Right lobe of liver (tissue), 6 donors: ENCODE measurements at regions not wholly inside any gene's neighbourhood (a gene's known extent, or its start where the extent isn't known, plus 50 kb on each side); places are given as distances from the start of the nearest gene placed in this dataset.
A peak's percentile ranks its signal among the peaks of the same experiment; 100 is the strongest.

Experiments
- ATAC-seq, 4 donors: fragments of 200-7000 bp; cut with Tn5 transposase; one replicate each; pipeline ENCODE4 v1.9.1; 2020; ENCODE audit warnings: mild to moderate bottlenecking in 4 of 4, moderate library complexity in 4 of 4
- DNase-seq, 3 donors: peaks; one replicate each; pipeline ENCODE4 v3.0.0-alpha.2; 2020
- H3K27ac ChIP-seq, 3 donors: fragments of 200-600 bp; one replicate each; pipeline ENCODE4 v1.8.0; 2022
- H3K27me3 ChIP-seq, 2 donors: fragments of 200-600 bp; one replicate each; pipeline ENCODE4 v1.8.0; 2022
- H3K36me3 ChIP-seq, 4 donors: fragments of 200-600 bp; sonication (generic) in 1 of 4; one replicate each; pipeline versions ENCODE4 v1.5.1 to v1.8.0; 2017 to 2022; ENCODE audit warnings: control low read depth in 1 of 4
- H3K4me1 ChIP-seq, 4 donors: fragments of 200-600 bp; sonication (generic) in 1 of 4; one replicate each; pipeline versions ENCODE4 v1.5.1 to v1.8.0; 2017 to 2022; ENCODE audit warnings: control low read depth in 1 of 4
- H3K4me3 ChIP-seq, 3 donors: fragments of 200-600 bp; one replicate each; pipeline ENCODE4 v1.8.0; 2022
- H3K9me3 ChIP-seq, 4 donors: fragments of 200-600 bp; sonication (generic) in 1 of 4; one replicate each; pipeline versions ENCODE4 v1.5.1 to v1.8.0; 2017 to 2022; ENCODE audit warnings: control low read depth in 1 of 4
- POLR2A ChIP-seq: fragments of 450-650 bp; IDR thresholded peaks from one replicate; pipeline ENCODE4 v1.6.1; 2017; ENCODE audit warnings: antibody characterized with exemption, mild to moderate bottlenecking
- WGBS: methylation state at CpG from one replicate; pipeline ENCODE4 v1.1.6; 2018; ENCODE audit warnings: low coverage, low lambda C conversion rate; ENCODE audit not compliant: insufficient coverage; ENCODE audit errors: missing lambda C conversion rate; 5-methylcytosine and 5-hydroxymethylcytosine counted together
- intact Hi-C, 2 donors: fragments of 100-400 bp; cut with DNase I; formaldehyde crosslinking; loops; one replicate each; pipeline versions ENCODE4 v1.11.2 to v1.14.1; 2022
- TF ChIP-seq, protein P1 (sequence below), 4 donors: fragments of 200-600 bp in 3 of 4; fragments of 450-650 bp in 1 of 4; IDR thresholded peaks; one replicate each; pipeline versions ENCODE4 v1.5.1 to v1.8.0; 2016 to 2022; ENCODE audit warnings: antibody characterized with exemption in 4 of 4, mild to moderate bottlenecking in 2 of 4
- donor health status: DM: no; HTN: yes; CAD: no.
- donor health status: DM: no; HTN: no; CAD: no.
- donor health status: DM: no; HTN: no; CAD: no.
- donor health status: DM: no; HTN: yes; CAD: no.
- donor health status: DM: no; HTN: yes; CAD: no.

DNA sequence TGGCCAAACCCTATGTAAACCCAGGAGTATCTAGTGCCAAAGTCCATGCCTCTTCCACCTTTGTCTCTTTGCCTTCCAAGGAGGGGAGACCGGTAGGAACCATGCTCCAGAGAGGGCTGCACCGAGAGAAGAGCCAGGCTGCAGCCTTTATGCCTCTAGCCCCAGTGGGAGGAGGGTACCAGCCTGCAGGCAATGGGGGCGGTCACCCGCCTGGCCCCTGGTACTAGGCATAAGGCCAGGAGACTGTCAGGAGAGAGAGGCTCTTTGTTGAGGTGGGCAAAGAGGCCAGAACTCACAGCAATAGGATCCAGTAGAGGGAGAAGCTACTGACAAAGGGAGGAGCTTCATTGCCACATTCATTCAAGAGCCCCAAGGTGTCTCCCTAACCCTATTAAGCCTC, 146.6 kb upstream of the PDE1C start:
- H3K27me3 ChIP-seq: no peaks in the 10 kb centered on the region
- WGBS: 65% methylated on average over 3 of the region's 4 CpGs
- H3K4me1 ChIP-seq: no peaks in the 10 kb centered on the region
- no peak overlapping the region for H3K27ac ChIP-seq
- DNase-seq (no peak), ATAC-seq (peak in 1 of 4 donors; percentile 24)
- no peak overlapping the region for H3K4me3 ChIP-seq
- H3K36me3 ChIP-seq: no peaks in the 10 kb centered on the region
- no peaks in the 10 kb centered on the region for H3K9me3 ChIP-seq
- intact Hi-C loops: loop anchor here in 1 of 2 donors (10.0 kb wide), 1 partner anchor 258 kb away; no protein-coding TSS in a partner anchor
- TF ChIP-seq, protein P1, sequence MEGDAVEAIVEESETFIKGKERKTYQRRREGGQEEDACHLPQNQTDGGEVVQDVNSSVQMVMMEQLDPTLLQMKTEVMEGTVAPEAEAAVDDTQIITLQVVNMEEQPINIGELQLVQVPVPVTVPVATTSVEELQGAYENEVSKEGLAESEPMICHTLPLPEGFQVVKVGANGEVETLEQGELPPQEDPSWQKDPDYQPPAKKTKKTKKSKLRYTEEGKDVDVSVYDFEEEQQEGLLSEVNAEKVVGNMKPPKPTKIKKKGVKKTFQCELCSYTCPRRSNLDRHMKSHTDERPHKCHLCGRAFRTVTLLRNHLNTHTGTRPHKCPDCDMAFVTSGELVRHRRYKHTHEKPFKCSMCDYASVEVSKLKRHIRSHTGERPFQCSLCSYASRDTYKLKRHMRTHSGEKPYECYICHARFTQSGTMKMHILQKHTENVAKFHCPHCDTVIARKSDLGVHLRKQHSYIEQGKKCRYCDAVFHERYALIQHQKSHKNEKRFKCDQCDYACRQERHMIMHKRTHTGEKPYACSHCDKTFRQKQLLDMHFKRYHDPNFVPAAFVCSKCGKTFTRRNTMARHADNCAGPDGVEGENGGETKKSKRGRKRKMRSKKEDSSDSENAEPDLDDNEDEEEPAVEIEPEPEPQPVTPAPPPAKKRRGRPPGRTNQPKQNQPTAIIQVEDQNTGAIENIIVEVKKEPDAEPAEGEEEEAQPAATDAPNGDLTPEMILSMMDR (IDR thresholded peaks at IDR 0.05): no peak
- no peak for TF ChIP-seq POLR2A

DNA sequence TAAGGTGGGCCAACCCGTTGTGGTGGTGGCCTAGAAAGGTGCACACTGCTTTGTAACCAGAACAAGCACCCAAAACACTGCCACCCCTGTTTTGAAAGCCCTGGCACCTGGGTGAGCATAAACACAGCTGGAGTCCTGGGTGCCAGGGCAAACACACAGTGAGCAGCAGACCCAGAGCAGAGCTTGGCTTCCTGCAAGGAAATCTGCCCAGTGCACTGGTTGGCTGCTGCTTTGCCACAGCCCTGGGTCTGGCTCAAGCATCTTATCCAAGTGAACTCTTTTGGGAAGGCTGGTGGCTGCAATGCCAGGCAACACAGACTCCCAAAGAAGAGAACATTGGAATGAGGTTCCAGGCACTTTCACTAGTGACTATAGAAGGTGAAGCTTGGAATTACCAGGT, 145.5 kb upstream of the PDE1C start:
- 43% methylated on average over 1 of the region's 1 CpG for WGBS
- no peaks in the 10 kb centered on the region for H3K4me1 ChIP-seq
- no peak for TF ChIP-seq POLR2A
- TF ChIP-seq, protein P1 (IDR thresholded peaks at IDR 0.05): no peak
- no peak overlapping the region for H3K27ac ChIP-seq
- ATAC-seq: no peak
- H3K36me3 ChIP-seq: no peaks in the 10 kb centered on the region
- no peak overlapping the region for H3K4me3 ChIP-seq
- H3K27me3 ChIP-seq: no peaks in the 10 kb centered on the region
- intact Hi-C loops: loop anchor here in 1 of 2 donors (10.0 kb wide), 1 partner anchor 259 kb away; no protein-coding TSS in a partner anchor
- no peak for DNase-seq
- H3K9me3 ChIP-seq: no peaks in the 10 kb centered on the region

DNA sequence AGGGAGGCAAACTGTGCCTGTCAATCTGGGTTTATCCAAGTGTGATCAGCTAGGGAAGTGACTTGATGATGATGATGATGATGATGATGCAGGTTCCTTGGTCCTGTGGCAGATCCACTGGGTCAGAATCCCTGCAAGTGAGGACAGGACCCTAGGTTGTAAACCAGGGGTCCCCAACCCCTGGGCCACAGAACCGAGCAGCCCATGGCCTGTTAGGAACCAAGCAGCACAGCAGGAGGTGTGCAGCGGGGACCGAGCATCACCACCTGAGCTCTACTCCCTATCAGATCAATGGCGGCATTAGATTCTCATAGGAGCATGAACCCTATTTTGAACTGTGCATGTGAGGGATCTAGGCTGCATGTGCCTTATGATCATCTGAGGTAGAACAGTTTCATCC, 144.7 kb upstream of the PDE1C start:
- Histone ChIP-seq H3K36me3 (no peaks in the 10 kb centered on the region), H3K4me1 (no peaks in the 10 kb centered on the region), H3K27me3 (no peaks in the 10 kb centered on the region), H3K9me3 (no peaks in the 10 kb centered on the region), H3K27ac (no peak overlapping the region), H3K4me3 (no peak overlapping the region)
- WGBS: no CpG with 5 or more reads among the region's 4 CpGs
- intact Hi-C loops: loop anchor here in 1 of 2 donors (10.0 kb wide), 1 partner anchor 260 kb away; no protein-coding TSS in a partner anchor
- DNase-seq (no peak), ATAC-seq (no peak)
- no peak for TF ChIP-seq POLR2A
- TF ChIP-seq, protein P1 (IDR thresholded peaks at IDR 0.05): no peak

DNA sequence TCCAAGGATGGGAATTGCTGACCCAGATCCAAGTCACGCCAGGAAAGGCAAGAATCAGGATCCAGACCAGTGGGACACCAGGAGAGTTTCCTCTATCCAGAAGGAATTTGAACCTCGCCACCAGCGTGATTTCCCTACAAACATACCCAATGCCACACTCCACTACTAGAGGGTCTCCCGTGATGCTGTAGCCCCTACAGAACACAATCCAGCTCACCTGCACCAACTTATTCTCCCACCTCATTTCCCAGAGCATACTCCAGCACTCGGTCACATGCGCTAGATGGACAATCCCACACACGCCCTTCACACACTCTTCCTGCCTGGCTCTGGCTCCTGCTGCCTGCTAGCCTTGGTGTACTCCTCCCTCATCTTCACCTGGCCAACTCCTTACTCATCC, 142.1 kb upstream of the PDE1C start:
- no peaks in the 10 kb centered on the region for H3K27me3 ChIP-seq
- ATAC-seq: no peak
- no peak overlapping the region for H3K4me3 ChIP-seq
- H3K27ac ChIP-seq: no peak overlapping the region
- TF ChIP-seq POLR2A: no peak
- TF ChIP-seq, protein P1 (IDR thresholded peaks at IDR 0.05): no peak
- WGBS: 18% methylated on average over 2 of the region's 7 CpGs
- intact Hi-C loops: loop anchor here in 1 of 2 donors (10.0 kb wide), 1 partner anchor 262 kb away; no protein-coding TSS in a partner anchor
- no peaks in the 10 kb centered on the region for H3K9me3 ChIP-seq
- no peaks in the 10 kb centered on the region for H3K36me3 ChIP-seq
- H3K4me1 ChIP-seq: no peaks in the 10 kb centered on the region
- DNase-seq: no peak

DNA sequence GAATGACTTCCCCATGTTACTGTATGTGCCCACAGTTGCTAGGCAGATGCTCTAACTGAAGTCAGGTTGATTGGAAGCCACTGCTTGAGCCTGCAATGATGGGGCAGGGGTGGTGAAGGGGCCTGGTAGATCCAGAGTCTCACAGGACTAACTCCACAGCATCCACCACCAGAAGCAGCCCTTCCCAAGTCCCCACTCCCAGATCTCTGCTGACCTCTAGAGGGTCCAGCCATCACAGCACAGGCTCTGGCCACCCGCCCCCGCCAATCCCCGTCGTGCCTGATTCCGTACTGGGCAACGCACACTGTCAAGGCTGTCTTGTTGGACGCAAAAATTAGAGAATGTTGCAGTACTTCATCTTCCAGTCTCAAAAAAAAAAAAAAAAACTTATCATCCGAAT, 136.8 kb upstream of the PDE1C start:
- DNase-seq: no peak
- intact Hi-C loops: loop anchor here in 1 of 2 donors (10.0 kb wide), 2 partner anchors 268 to 462 kb away; no protein-coding TSS in a partner anchor
- Histone ChIP-seq H3K27me3 (no peaks in the 10 kb centered on the region), H3K4me1 (no peaks in the 10 kb centered on the region), H3K9me3 (no peaks in the 10 kb centered on the region), H3K36me3 (no peaks in the 10 kb centered on the region), H3K4me3 (no peak overlapping the region), H3K27ac (no peak overlapping the region)
- TF ChIP-seq, protein P1 (IDR thresholded peaks at IDR 0.05): no peak
- no peak for TF ChIP-seq POLR2A
- 37% methylated on average over 3 of the region's 8 CpGs for WGBS
- peak in 1 of 4 donors; percentile 28 for ATAC-seq
